ENCODE measurements at regions not wholly inside any gene's neighbourhood (a gene's known extent, or its start where the extent isn't known, plus 50 kb on each side); places are given as distances from the start of the nearest gene placed in this dataset.
A peak's percentile ranks its signal among the peaks of the same experiment; 100 is the strongest.

DNA sequence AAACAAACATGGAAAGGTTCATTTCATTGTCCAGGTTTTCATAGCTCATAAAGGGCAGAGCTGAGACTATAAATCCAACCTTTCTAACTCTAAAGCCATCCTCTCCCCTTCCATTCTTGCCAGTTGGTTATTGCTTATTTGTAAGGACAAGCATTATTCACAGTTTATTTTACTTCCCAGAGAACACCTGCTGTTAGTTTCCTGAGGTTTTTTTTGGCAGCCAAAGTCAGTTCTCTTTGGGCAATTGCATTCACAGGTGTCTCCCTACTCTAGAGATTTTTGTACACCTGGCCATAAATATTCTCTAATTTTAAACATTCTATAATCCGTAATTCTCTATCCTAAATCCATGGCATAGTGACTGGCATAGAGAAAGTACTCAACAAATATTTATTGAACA, 87.3 kb upstream of the SPHKAP start:
- 100% methylated on average over 1 of the region's 1 CpG; no CpG with 5 or more reads in 1 of the 2 donors for whole genome bisulfite sequencing, 2 donors (ENCODE audit: extremely low coverage in 2 of 2, insufficient read length in 2 of 2, insufficient replicate concordance in 1 of 2)
- Histone ChIP-seq H2AK5ac (ENCODE audit: low read depth, low read length) (no peak overlapping the region), H3K23ac (ENCODE audit: low read depth, low read length, poor library complexity) (no peak overlapping the region), H3K79me1 (ENCODE audit: low read depth, low read length) (no peaks in the 10 kb centered on the region), H2BK12ac (ENCODE audit: low read length) (no peak overlapping the region), H3K27ac (replicated peaks; ENCODE audit: low read length) (no peak overlapping the region), H4K8ac (ENCODE audit: low read depth, low read length) (no peak overlapping the region), H3K36me3 (replicated peaks in 1 of 2; ENCODE audit: control insufficient read depth in 2 of 2, insufficient read depth in 2 of 2, low read length in 2 of 2) (no peaks in the 10 kb centered on the region), H3K9me3 (replicated peaks in 1 of 2; ENCODE audit: control insufficient read depth in 2 of 2, insufficient read depth in 1 of 2, low read depth in 1 of 2, low read length in 2 of 2) (no peaks in the 10 kb centered on the region), H2BK120ac (ENCODE audit: low read depth, low read length) (no peak overlapping the region), H3K18ac (ENCODE audit: low read length) (no peak overlapping the region), H2BK15ac (ENCODE audit: low read length) (no peak overlapping the region), H3K4me1 (ENCODE audit: control insufficient read depth in 2 of 2, insufficient read depth in 1 of 2, low read depth in 1 of 2, low read length in 2 of 2) (no peaks in the 10 kb centered on the region), H2BK5ac (ENCODE audit: low read length) (no peak overlapping the region), H3K14ac (ENCODE audit: low read length) (no peak overlapping the region), H4K91ac (ENCODE audit: low read depth, low read length, poor library complexity) (no peak overlapping the region), H3K4me2 (ENCODE audit: insufficient read depth, low read length, poor library complexity, severe bottlenecking) (no peak overlapping the region), H3K4ac (ENCODE audit: low read length) (no peak overlapping the region), H3K9ac (ENCODE audit: low read depth, low read length, poor library complexity) (no peak overlapping the region), H3K4me3 (ENCODE audit: low read length in 2 of 2) (no peak overlapping the region), H3K27me3 (ENCODE audit: control insufficient read depth in 3 of 3, insufficient read depth in 3 of 3, low read depth in 1 of 3, low read length in 3 of 3) (no peaks in the 10 kb centered on the region), H2AFZ (ENCODE audit: low read length) (no peak overlapping the region)
- no peak for DNase-seq (ENCODE audit: low spot score)

DNA sequence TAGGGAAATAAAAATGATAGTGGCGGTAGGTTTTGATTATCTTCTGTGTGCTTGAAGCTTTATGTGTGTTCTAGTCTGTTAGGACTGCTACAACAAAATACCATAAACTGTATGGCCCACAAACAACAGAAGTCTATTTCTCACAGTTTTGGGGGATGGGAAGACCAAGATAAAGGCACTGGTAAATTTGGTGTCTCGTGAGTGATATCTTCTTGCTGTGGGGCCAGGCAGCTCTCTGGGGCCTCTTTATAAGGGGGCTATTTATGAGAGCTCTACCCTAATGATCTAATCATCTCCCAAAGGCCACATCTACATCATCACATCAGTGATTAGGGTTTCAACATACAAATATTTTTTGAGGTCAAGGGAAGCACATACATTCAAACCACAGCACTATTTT, 86.8 kb upstream of the SPHKAP start:
- no peak overlapping the region for H3K4me2 ChIP-seq (ENCODE audit: insufficient read depth, low read length, poor library complexity, severe bottlenecking)
- no peaks in the 10 kb centered on the region for H3K9me3 ChIP-seq (replicated peaks in 1 of 2; ENCODE audit: control insufficient read depth in 2 of 2, insufficient read depth in 1 of 2, low read depth in 1 of 2, low read length in 2 of 2)
- H4K91ac ChIP-seq (ENCODE audit: low read depth, low read length, poor library complexity), result no peak overlapping the region
- no peaks in the 10 kb centered on the region for H3K4me1 ChIP-seq (ENCODE audit: control insufficient read depth in 2 of 2, insufficient read depth in 1 of 2, low read depth in 1 of 2, low read length in 2 of 2)
- no peak overlapping the region for H3K9ac ChIP-seq (ENCODE audit: low read depth, low read length, poor library complexity)
- H3K14ac ChIP-seq (ENCODE audit: low read length), result no peak overlapping the region
- no peaks in the 10 kb centered on the region for H3K36me3 ChIP-seq (replicated peaks in 1 of 2; ENCODE audit: control insufficient read depth in 2 of 2, insufficient read depth in 2 of 2, low read length in 2 of 2)
- H2BK5ac ChIP-seq (ENCODE audit: low read length), result no peak overlapping the region
- no peak overlapping the region for H2BK12ac ChIP-seq (ENCODE audit: low read length)
- H3K23ac ChIP-seq (ENCODE audit: low read depth, low read length, poor library complexity), result no peak overlapping the region
- H2AFZ ChIP-seq (ENCODE audit: low read length), result no peak overlapping the region
- no peak overlapping the region for H3K4me3 ChIP-seq (ENCODE audit: low read length in 2 of 2)
- no peaks in the 10 kb centered on the region for H3K79me1 ChIP-seq (ENCODE audit: low read depth, low read length)
- WGBS, 2 donors (ENCODE audit: extremely low coverage in 2 of 2, insufficient read length in 2 of 2, insufficient replicate concordance in 1 of 2), result no CpG with 5 or more reads among the region's 2 CpGs
- no peaks in the 10 kb centered on the region for H3K27me3 ChIP-seq (ENCODE audit: control insufficient read depth in 3 of 3, insufficient read depth in 3 of 3, low read depth in 1 of 3, low read length in 3 of 3)
- H3K18ac ChIP-seq (ENCODE audit: low read length), result no peak overlapping the region
- H3K27ac ChIP-seq (replicated peaks; ENCODE audit: low read length), result no peak overlapping the region
- H3K4ac ChIP-seq (ENCODE audit: low read length), result no peak overlapping the region
- no peak overlapping the region for H4K8ac ChIP-seq (ENCODE audit: low read depth, low read length)
- no peak overlapping the region for H2AK5ac ChIP-seq (ENCODE audit: low read depth, low read length)
- H2BK120ac ChIP-seq (ENCODE audit: low read depth, low read length), result no peak overlapping the region
- no peak overlapping the region for H2BK15ac ChIP-seq (ENCODE audit: low read length)
- no peak for DNase-seq (ENCODE audit: low spot score)

DNA sequence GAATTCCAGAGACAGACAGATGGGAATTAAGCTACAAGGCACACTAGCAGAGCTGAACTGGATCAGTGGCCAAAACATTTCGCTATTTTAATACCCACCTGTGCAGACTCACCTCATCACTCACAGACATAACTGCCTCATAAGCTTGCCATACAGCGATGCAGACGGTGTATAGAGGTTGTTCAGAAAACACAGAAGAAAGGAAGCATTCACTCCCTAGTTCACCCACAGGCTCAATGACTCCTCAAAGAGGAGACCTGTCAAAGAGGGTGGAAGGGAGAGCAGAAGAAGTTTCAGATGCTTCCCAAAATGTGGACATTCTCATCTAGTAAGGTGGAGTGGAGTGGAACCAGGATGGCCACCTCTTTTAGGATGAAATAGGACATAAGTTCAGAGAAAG, 81.7 kb upstream of the SPHKAP start:
- Histone ChIP-seq H2BK15ac (ENCODE audit: low read length) (no peak overlapping the region), H3K14ac (ENCODE audit: low read length) (no peak overlapping the region), H3K4me2 (ENCODE audit: insufficient read depth, low read length, poor library complexity, severe bottlenecking) (no peak overlapping the region), H3K79me1 (ENCODE audit: low read depth, low read length) (no peaks in the 10 kb centered on the region), H3K9ac (ENCODE audit: low read depth, low read length, poor library complexity) (no peak overlapping the region), H2BK12ac (ENCODE audit: low read length) (no peak overlapping the region), H3K9me3 (replicated peaks in 1 of 2; ENCODE audit: control insufficient read depth in 2 of 2, insufficient read depth in 1 of 2, low read depth in 1 of 2, low read length in 2 of 2) (no peaks in the 10 kb centered on the region), H2AK5ac (ENCODE audit: low read depth, low read length) (no peak overlapping the region), H4K8ac (ENCODE audit: low read depth, low read length) (no peak overlapping the region), H3K4me3 (ENCODE audit: low read length in 2 of 2) (no peak overlapping the region), H3K36me3 (replicated peaks in 1 of 2; ENCODE audit: control insufficient read depth in 2 of 2, insufficient read depth in 2 of 2, low read length in 2 of 2) (no peaks in the 10 kb centered on the region), H3K27ac (replicated peaks; ENCODE audit: low read length) (no peak overlapping the region), H3K27me3 (ENCODE audit: control insufficient read depth in 3 of 3, insufficient read depth in 3 of 3, low read depth in 1 of 3, low read length in 3 of 3) (no peaks in the 10 kb centered on the region), H2BK5ac (ENCODE audit: low read length) (no peak overlapping the region), H4K91ac (ENCODE audit: low read depth, low read length, poor library complexity) (no peak overlapping the region), H3K4me1 (ENCODE audit: control insufficient read depth in 2 of 2, insufficient read depth in 1 of 2, low read depth in 1 of 2, low read length in 2 of 2) (no peaks in the 10 kb centered on the region), H3K4ac (ENCODE audit: low read length) (no peak overlapping the region), H3K23ac (ENCODE audit: low read depth, low read length, poor library complexity) (no peak overlapping the region), H2BK120ac (ENCODE audit: low read depth, low read length) (no peak overlapping the region), H3K18ac (ENCODE audit: low read length) (no peak overlapping the region), H2AFZ (ENCODE audit: low read length) (no peak overlapping the region)
- no peak for DNase-seq (ENCODE audit: low spot score)
- no CpG with 5 or more reads among the region's 3 CpGs for WGBS, 2 donors (ENCODE audit: extremely low coverage in 2 of 2, insufficient read length in 2 of 2, insufficient replicate concordance in 1 of 2)

DNA sequence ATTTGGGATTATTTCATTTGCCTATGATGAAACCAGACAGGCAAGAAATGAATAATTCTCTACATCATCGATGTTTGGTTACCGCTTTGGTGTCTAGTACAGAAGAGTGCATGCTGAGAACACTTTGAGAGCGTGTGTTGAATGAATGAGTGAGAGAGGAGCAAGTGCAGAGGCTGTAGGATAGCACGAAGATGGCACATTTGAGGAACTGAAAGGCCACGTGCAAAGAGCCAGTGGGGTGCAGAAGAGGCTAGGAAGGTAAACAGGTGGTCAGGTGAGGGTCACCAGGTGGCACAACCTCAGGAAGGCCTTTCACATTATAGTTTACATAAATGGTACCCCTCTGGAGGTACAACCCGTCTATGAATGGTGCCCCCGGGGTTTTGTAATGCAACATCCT, 80.1 kb upstream of the SPHKAP start:
- Histone ChIP-seq H3K4me2 (ENCODE audit: insufficient read depth, low read length, poor library complexity, severe bottlenecking) (no peak overlapping the region), H3K27me3 (ENCODE audit: control insufficient read depth in 3 of 3, insufficient read depth in 3 of 3, low read depth in 1 of 3, low read length in 3 of 3) (no peaks in the 10 kb centered on the region), H3K9ac (ENCODE audit: low read depth, low read length, poor library complexity) (peak overlapping the region; percentile 44), H2BK5ac (ENCODE audit: low read length) (no peak overlapping the region), H2AK5ac (ENCODE audit: low read depth, low read length) (no peak overlapping the region), H4K8ac (ENCODE audit: low read depth, low read length) (no peak overlapping the region), H2AFZ (ENCODE audit: low read length) (no peak overlapping the region), H3K4me1 (ENCODE audit: control insufficient read depth in 2 of 2, insufficient read depth in 1 of 2, low read depth in 1 of 2, low read length in 2 of 2) (no peaks in the 10 kb centered on the region), H2BK15ac (ENCODE audit: low read length) (no peak overlapping the region), H3K18ac (ENCODE audit: low read length) (no peak overlapping the region), H3K9me3 (replicated peaks in 1 of 2; ENCODE audit: control insufficient read depth in 2 of 2, insufficient read depth in 1 of 2, low read depth in 1 of 2, low read length in 2 of 2) (no peaks in the 10 kb centered on the region), H3K4ac (ENCODE audit: low read length) (no peak overlapping the region), H3K14ac (ENCODE audit: low read length) (no peak overlapping the region), H3K36me3 (replicated peaks in 1 of 2; ENCODE audit: control insufficient read depth in 2 of 2, insufficient read depth in 2 of 2, low read length in 2 of 2) (no peaks in the 10 kb centered on the region), H2BK120ac (ENCODE audit: low read depth, low read length) (no peak overlapping the region), H3K4me3 (ENCODE audit: low read length in 2 of 2) (no peak overlapping the region), H4K91ac (ENCODE audit: low read depth, low read length, poor library complexity) (no peak overlapping the region), H3K27ac (replicated peaks; ENCODE audit: low read length) (no peak overlapping the region), H3K23ac (ENCODE audit: low read depth, low read length, poor library complexity) (no peak overlapping the region), H3K79me1 (ENCODE audit: low read depth, low read length) (no peaks in the 10 kb centered on the region), H2BK12ac (ENCODE audit: low read length) (no peak overlapping the region)
- DNase-seq (ENCODE audit: low spot score), result no peak
- no CpG with 5 or more reads among the region's 7 CpGs for WGBS, 2 donors (ENCODE audit: extremely low coverage in 2 of 2, insufficient read length in 2 of 2, insufficient replicate concordance in 1 of 2)

Measured in neuronal stem cell (in vitro differentiated cells).